DOHH2 (cell line): ENCODE measurements at regions not wholly inside any gene's neighbourhood (a gene's known extent, or its start where the extent isn't known, plus 50 kb on each side); places are given as distances from the start of the nearest gene placed in this dataset.

Source experiments
- H3F3A ChIP-seq: fragments of 200-600 bp; sonication (generic), shearing (Covaris generic); 2 replicates; pipeline ENCODE4 v1.6.0; 2016; ENCODE audit warnings: antibody characterized with exemption, mild to moderate bottlenecking; ENCODE audit not compliant: control insufficient read depth, insufficient read depth
- H3K27ac ChIP-seq: fragments of 200-600 bp; sonication (generic); 2 replicates; pipeline ENCODE4 v1.5.1; 2014; ENCODE audit warnings: low read depth, mild to moderate bottlenecking, low read length, moderate library complexity
- H3K27me3 ChIP-seq: fragments of 200-600 bp; sonication (generic); 2 replicates; pipeline ENCODE4 v1.6.1; 2014; ENCODE audit warnings: mild to moderate bottlenecking, low read length, mixed read lengths; ENCODE audit not compliant: control insufficient read depth
- H3K36me3 ChIP-seq: fragments of 200-600 bp; sonication (generic); 2 replicates; pipeline ENCODE4 v1.6.1; 2014; ENCODE audit warnings: mild to moderate bottlenecking, low read length, moderate library complexity, mixed read lengths; ENCODE audit not compliant: control insufficient read depth
- H3K4me1 ChIP-seq: fragments of 200-600 bp; sonication (generic); 2 replicates; pipeline ENCODE4 v1.6.1; 2014; ENCODE audit warnings: mild to moderate bottlenecking, low read length, mixed read lengths; ENCODE audit not compliant: control insufficient read depth
- H3K4me2 ChIP-seq: fragments of 200-600 bp; sonication (generic); 2 replicates; pipeline ENCODE4 v1.6.0; 2014; ENCODE audit warnings: mild to moderate bottlenecking, low read length, moderate library complexity
- H3K4me3 ChIP-seq: fragments of 200-600 bp; sonication (generic); 2 replicates; pipeline ENCODE4 v1.5.1; 2014; ENCODE audit warnings: mild to moderate bottlenecking, low read length, mixed read lengths
- H3K79me2 ChIP-seq: fragments of 200-600 bp; sonication (generic); 2 replicates; pipeline ENCODE4 v1.6.1; 2014; ENCODE audit warnings: mild to moderate bottlenecking, low read length, mixed read lengths; ENCODE audit not compliant: control insufficient read depth
- H3K9me2 ChIP-seq: fragments of 200-600 bp; sonication (generic); replicated peaks from 2 replicates; pipeline ENCODE4 v1.6.1; 2014; ENCODE audit warnings: mild to moderate bottlenecking, low read length, mixed read lengths; ENCODE audit not compliant: control insufficient read depth
- H3K9me3 ChIP-seq: fragments of 200-600 bp; sonication (generic); 2 replicates; pipeline ENCODE4 v1.6.1; 2014; ENCODE audit warnings: antibody characterized with exemption, low read length, mixed read lengths; ENCODE audit not compliant: control insufficient read depth, insufficient read depth
- H4K20me1 ChIP-seq: fragments of 200-600 bp; sonication (generic); 2 replicates; pipeline ENCODE4 v1.6.0; 2014; ENCODE audit warnings: low read depth, mild to moderate bottlenecking, antibody characterized with exemption, low read length, moderate library complexity; ENCODE audit not compliant: control insufficient read depth, insufficient read depth
- EZH2phosphoT487 ChIP-seq: fragments of 200-600 bp; sonication (generic); IDR thresholded peaks from 2 replicates; pipeline ENCODE4 v1.6.1; 2017; ENCODE audit warnings: borderline replicate concordance, mild to moderate bottlenecking, antibody characterized with exemption, low read length, moderate library complexity, mixed read lengths
- TF ChIP-seq, protein P1 (sequence below): fragments of 200-600 bp; sonication (generic); IDR thresholded peaks from one replicate; pipeline ENCODE4 v1.5.1; 2014; ENCODE audit warnings: antibody characterized with exemption, mild to moderate bottlenecking, low read depth, low read length; ENCODE audit not compliant: poor library complexity, severe bottlenecking

GRCh38 chr6:156053626-156054025, 598.0 kb upstream of the NOX3 start:
- no peak overlapping the region for H3K27ac ChIP-seq
- H3K79me2 ChIP-seq, result no peaks in the 10 kb centered on the region
- no peaks in the 10 kb centered on the region for H3F3A ChIP-seq
- no peak overlapping the region for H3K4me2 ChIP-seq
- no peaks in the 10 kb centered on the region for H3K9me2 ChIP-seq
- H3K4me3 ChIP-seq, result no peak overlapping the region
- no peaks in the 10 kb centered on the region for H4K20me1 ChIP-seq
- no peaks in the 10 kb centered on the region for H3K27me3 ChIP-seq
- TF ChIP-seq, protein P1, sequence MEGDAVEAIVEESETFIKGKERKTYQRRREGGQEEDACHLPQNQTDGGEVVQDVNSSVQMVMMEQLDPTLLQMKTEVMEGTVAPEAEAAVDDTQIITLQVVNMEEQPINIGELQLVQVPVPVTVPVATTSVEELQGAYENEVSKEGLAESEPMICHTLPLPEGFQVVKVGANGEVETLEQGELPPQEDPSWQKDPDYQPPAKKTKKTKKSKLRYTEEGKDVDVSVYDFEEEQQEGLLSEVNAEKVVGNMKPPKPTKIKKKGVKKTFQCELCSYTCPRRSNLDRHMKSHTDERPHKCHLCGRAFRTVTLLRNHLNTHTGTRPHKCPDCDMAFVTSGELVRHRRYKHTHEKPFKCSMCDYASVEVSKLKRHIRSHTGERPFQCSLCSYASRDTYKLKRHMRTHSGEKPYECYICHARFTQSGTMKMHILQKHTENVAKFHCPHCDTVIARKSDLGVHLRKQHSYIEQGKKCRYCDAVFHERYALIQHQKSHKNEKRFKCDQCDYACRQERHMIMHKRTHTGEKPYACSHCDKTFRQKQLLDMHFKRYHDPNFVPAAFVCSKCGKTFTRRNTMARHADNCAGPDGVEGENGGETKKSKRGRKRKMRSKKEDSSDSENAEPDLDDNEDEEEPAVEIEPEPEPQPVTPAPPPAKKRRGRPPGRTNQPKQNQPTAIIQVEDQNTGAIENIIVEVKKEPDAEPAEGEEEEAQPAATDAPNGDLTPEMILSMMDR, result no peak
- no peak for TF ChIP-seq EZH2phosphoT487
- no peaks in the 10 kb centered on the region for H3K36me3 ChIP-seq
- H3K9me3 ChIP-seq, result no peaks in the 10 kb centered on the region
- H3K4me1 ChIP-seq, result no peaks in the 10 kb centered on the region

DNA sequence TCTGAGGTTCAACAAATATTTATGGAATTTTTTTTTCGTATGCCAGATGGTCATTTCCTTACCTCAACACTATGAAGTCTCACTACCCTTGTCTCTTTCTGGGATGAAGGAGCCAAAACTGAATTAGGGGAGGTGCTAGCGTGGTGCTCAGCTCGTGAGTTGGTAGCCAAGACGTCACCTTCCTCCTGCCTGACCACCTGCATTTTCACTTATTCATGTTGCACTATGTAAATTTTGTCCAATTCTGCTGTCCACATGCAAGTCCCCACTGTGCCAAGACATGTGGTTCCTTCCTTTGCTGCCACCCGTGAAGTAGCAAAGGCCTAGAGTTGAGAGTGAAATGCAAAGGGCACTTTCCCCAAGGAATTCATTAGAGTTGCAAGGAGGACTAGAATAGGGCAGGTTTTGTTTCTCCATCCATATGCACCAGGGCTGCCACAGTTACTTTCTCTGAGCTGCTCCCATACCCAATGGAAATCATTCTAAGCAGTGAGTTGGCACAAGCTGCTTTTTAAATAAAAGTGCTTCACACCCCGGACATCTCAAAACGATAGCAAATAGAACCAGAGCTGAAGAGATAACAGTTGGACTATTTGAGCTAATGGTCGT, 591.3 kb upstream of the NOX3 start:
- Histone ChIP-seq H3K4me3 (no peak overlapping the region), H4K20me1 (no peaks in the 10 kb centered on the region), H3K4me1 (no peaks in the 10 kb centered on the region), H3F3A (no peaks in the 10 kb centered on the region), H3K79me2 (no peaks in the 10 kb centered on the region), H3K9me3 (no peaks in the 10 kb centered on the region), H3K36me3 (no peaks in the 10 kb centered on the region), H3K4me2 (no peak overlapping the region), H3K9me2 (no peaks in the 10 kb centered on the region), H3K27ac (no peak overlapping the region), H3K27me3 (no peaks in the 10 kb centered on the region)
- TF ChIP-seq EZH2phosphoT487, result no peak
- TF ChIP-seq, protein P1, result no peak

GRCh38 chr6:156046268-156046665, 590.6 kb upstream of the NOX3 start:
- H3K79me2 ChIP-seq, result no peaks in the 10 kb centered on the region
- no peak overlapping the region for H3K4me2 ChIP-seq
- no peaks in the 10 kb centered on the region for H3K4me1 ChIP-seq
- H3K4me3 ChIP-seq, result no peak overlapping the region
- no peaks in the 10 kb centered on the region for H3K9me2 ChIP-seq
- H3F3A ChIP-seq, result no peaks in the 10 kb centered on the region
- H4K20me1 ChIP-seq, result no peaks in the 10 kb centered on the region
- no peaks in the 10 kb centered on the region for H3K36me3 ChIP-seq
- H3K9me3 ChIP-seq, result no peaks in the 10 kb centered on the region
- TF ChIP-seq, protein P1, result no peak
- TF ChIP-seq EZH2phosphoT487, result no peak
- no peaks in the 10 kb centered on the region for H3K27me3 ChIP-seq
- H3K27ac ChIP-seq, result no peak overlapping the region
